HG03571 (cell line): ENCODE measurements at regions not wholly inside any gene's neighbourhood (a gene's known extent, or its start where the extent isn't known, plus 50 kb on each side); places are given as distances from the start of the nearest gene placed in this dataset.
"Not testable (repeated sequence)": the region's sequence is repeated elsewhere in the genome, so short reads cannot be mapped to it uniquely, and the experiment has no call there.

ENCODE experiments used
- ATAC-seq: cut with Tn5 transposase; IDR thresholded peaks from one replicate; pipeline ENCODE4 v1.9.1; 2021; ENCODE audit not compliant: unreplicated experiment

DNA sequence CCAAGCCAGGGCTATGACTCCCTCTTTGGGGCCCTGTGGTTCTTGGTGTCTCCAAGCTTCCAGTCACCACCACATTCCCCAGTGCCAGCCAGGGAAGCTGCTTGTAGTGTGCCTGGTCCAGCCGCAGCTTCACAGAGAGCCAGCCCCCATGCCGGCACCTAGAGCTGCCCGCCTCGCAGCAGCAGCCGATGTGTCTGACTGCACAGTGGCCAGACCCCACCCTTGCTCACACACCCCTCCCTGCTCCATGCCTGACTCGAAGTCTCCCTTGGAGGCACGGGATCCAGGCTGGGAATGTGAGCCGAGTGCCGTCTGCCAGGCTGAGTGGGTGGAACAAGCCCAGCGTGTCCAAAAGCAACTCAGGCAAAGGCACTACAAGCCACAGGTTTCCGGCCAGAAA lies 123.3 kb upstream of the SFSWAP start:
- no peak for ATAC-seq

DNA sequence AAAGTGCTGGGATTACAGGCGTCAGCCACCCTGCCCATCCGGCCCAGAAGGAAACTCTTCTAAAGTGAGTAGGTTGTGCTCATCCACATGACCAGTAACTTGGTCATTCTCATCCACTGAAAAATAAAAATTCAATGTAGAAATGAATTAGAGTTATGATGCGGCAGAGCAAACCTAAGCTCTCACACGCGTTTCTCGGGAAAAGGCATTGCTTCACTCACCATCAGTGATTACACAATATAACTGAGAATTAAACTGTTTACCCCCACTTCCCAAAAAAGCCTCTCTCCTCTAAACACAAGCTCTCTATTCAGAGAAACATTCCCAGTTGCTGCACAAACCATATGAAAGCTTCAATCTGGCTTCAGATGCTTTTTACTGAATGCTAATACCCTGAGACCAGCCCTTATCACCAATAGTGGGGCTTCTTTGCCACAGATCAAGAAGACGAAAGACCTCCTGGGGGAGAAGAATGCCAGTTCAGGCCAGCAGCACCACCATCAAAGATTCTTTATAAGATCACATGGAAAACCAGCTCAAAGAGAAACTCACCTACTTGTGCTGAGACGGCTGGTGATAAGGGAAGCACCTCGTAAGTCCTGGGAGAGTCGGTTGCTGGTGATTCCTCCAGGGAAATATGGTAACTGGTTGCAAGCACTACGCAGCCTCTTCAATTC lies 121.5 kb upstream of the SFSWAP start:
- ATAC-seq, result no peak

DNA sequence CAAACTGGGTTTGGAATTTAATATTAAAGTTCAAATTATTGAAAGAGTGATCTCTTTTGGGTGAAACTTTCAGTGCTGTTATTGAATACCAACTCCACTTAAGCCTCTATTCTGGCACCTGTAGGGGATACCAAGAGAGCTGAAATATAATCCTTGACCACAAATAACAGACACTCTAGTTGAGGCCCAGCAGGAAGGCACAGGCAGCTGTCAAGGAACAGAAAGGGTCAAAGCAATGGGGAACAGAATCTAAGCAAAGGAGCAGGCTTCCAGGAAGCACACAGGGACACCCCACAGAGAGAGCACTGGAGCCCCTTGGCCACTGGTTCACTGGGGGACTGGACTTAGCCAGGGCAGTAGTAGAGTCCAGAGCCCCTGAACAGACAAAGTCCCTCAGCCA lies 120.9 kb upstream of the SFSWAP start:
- ATAC-seq, result no peak

DNA sequence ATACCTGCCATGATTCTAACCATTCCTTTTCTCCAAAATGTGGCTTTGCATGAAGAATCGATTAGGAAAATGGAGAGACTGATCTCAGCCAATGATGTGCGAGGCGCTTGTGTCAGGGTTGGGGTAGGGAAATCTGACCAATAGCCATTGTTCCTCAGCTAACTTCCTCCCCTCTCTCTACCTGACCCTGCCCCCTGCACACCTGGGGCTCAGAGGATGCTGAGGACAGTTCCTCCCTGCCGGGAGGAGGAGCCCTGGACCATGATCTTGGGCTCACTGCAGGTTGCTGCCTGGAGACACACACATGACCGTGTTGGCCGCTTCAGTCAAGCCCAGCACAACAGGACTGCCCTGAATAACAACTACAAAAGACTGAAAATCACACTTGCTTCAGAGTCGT lies 119.8 kb upstream of the SFSWAP start:
- ATAC-seq, result no peak

DNA sequence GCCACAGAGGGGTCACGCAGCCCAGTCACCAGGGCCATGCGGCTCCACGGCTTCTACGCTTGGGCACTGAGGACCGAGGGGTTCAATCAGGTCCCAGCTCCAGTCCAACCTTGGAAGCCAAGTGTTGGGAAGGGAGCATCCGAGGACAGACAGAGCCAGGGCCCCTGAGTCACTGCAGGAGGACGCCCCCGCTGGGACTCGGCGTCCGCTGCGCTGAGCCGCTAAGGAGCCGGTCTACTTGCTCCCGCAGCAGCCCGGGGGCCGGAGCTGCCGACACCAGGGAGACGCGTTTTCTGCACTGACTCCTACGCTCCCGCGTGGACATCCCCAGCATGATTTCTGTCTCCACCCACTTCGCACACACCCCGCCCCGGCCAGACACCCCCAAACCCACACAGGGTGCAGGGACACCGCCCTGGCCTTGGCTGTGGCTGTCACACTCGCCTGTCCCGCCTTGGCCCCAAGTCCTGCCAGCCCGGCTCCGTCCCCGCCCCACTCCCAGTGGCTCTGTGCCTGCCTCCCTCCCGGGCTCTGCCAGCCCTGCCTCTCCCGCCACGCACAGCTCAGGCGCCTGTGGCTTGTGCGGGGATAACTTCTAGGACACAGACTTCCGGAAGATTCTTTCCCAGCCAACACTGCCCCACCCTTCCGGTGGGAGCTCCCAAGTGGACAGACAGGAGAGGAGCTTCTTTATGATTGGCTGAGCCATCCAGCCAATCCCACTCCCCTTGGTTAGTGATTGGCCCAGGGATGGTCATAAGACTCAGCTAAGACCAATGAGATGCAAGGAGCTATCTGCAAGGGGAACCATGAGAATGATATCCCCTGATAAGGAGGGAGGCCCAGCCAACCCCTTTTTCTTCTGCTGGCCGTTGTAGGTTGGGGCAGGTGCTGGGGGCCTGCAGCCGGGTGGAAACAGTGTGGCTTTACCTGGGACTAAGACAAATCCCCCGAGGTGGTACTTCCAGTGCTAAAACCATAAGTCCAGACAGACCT lies 118.9 kb upstream of the SFSWAP start:
- ATAC-seq, result no peak

DNA sequence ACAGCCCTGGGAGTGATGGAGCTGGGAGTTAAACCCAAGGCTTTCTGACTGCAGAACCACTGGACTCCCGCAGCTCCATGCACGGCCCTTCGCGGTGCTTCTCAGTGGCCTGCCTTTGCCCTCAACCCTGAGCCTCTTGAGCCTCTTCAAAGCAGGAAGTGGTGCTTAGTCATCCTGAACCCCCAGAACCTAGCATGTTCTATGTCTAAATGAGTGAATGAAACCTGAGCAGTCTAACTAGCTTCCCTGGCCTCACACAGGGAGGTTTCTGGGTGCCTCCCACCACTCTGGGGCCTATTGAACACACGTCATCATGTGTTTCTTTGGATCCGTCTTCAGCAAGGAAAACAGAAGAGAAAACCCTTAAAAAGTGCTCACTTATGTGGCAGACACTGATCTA lies 117.9 kb upstream of the SFSWAP start:
- ATAC-seq, result peak; percentile 96

DNA sequence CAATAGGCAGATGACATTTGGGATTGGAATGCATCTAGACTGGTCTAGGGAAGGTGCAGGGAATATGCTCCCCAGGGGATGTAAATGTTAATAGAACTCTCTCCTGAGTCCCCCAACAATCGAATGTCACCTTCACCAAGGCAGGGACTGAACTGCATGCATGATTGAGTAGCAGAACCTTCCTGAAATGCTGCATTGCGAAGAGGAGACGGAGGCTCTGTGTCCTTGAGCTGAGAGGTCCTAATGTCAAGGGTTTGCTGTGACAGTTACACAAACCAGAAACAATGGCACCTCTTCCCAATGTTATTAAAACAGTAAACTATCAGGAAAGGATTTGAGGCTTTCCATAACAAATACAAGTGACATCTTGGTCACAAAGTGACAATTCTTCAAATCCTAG lies 117.5 kb upstream of the SFSWAP start:
- no peak for ATAC-seq

DNA sequence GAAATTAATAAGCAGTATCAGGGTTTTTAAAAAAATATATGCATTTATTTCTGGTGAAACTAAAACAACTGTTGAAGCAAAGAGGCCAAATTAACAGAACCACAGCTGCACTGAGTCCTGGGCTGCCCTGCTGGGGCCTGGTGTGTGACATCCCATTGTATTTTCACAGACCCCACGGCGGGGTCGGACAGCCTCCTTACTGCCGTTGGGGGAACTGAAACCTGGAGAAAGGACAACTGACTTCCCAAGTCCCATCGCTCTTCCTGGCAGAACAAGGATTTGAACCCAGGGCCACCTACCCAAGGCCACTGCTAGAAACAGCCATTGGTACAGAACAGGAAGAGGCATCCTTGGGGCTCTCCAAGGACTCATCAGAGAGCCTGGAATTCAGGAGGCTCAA lies 114.8 kb upstream of the SFSWAP start:
- ATAC-seq, result no peak

DNA sequence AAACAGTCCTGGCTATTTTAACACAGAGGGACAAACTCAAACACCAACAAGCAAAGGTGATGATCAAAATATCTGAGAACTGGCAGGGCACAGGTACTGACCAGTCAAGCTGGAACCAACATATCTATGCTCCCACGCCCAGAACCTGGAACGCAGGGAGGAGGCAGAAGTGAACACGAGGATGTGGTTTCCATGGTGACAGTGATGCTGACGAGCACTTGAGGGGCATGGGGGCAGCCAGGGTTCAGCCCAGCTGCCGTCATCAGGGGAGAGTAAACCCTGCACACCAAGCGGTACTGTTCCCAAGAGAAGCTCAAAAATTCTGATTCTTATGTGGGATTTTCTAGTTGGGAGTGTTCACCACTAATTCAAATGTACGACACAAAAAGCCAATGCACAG lies 113.6 kb upstream of the SFSWAP start:
- ATAC-seq, result no peak

DNA sequence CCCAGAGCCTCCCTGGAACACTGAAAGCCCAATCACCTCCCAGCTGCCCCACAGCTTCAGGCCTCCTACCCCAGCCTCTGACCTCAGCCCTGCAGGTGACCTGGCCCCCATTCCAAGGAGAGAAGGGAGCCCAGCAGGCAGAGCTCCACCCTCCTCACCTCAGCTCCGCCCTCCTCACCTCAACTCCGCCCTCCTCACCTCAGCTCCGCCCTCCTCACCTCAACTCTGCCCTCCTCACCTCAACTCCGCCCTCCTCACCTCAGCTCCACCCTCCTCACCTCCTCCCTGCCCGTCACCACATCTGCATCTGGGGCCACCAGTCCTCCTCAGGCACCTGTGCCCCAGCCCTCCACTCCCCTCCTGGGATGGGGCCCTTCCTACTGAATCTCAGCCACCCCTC lies 112.2 kb upstream of the SFSWAP start:
- ATAC-seq, result no peak

DNA sequence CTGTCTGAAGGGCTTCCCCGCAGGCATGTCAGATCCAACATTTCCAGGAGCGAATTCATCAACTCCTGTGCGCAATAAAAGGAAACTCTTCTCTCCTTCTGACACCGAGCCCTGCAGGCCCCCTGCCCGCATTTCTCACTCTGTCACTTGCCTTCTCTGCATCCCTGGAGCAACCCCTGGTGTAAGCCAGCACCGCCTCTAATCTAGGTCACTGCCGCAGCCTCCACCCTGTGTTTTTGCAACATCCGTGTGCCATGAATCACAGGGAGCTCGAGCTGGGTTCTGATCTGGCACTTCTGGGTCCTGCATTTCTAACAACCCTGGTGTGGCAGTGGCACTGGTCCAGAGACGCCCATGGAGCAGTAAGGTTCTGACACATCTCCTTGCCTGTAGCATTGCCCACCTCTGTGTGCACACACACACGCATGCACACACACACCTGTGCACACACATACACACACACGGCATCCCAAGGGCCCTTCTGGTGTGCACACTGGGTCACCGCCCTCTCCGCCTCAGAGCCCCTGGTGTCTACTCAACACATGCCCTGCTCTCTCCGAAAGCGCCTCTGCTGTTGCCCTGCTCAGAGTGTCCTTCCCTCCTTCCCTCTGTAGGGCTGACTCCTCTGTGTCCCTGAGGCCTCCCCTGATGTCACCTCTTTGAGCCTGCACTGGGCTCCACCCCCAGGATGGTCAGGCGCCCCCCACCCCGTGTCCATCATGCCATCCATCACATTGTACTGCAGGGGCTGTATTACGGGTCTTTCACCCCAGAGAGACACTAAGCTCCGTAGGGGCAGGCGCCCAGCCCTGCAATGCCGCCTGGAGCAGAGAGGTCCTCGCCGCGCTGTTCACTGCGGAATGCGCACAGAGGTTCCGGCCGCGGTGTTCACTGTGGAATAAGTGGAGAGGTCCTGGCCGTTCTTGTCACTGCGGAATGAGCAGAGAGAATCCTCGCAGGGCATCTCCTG lies 111.4 kb upstream of the SFSWAP start:
- no peak for ATAC-seq

DNA sequence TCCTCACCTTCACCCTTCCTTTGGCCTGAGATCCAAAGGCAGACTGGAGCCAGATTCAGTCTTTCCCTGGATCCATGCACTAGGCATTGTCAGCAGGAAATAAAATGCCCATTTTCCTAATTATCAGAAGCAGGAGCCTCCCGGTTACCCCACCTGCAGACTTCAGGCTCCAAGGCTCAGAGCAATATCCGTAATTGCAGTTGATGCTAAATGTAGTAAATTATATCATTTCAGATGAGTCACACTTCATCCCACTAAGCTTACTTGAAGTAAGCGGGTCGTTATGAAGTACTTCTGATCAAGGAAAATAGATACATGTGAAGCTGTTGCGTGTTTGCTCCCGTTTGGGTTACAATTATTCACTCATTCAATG lies 110.7 kb upstream of the SFSWAP start:
- no peak for ATAC-seq

DNA sequence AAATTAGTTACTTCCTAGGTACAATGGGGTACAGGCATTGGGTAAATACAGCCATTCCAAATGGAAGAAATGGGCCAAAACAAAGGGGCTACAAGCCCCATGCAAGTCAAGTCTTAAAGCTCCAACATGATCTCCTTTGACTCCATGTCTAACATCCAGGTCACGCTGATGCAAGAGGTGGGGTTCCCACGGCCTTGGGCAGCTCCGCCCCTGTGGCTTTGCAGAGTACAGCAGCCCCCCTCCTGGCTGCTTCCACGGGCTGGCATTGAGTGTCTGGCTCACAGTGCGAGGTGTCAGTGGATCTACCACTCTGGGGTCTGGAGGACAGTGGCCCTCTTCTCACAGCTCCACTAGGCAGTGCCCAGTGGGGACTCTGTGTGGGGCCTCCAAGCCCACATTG lies 109.4 kb upstream of the SFSWAP start:
- not testable (repeated sequence) for ATAC-seq

DNA sequence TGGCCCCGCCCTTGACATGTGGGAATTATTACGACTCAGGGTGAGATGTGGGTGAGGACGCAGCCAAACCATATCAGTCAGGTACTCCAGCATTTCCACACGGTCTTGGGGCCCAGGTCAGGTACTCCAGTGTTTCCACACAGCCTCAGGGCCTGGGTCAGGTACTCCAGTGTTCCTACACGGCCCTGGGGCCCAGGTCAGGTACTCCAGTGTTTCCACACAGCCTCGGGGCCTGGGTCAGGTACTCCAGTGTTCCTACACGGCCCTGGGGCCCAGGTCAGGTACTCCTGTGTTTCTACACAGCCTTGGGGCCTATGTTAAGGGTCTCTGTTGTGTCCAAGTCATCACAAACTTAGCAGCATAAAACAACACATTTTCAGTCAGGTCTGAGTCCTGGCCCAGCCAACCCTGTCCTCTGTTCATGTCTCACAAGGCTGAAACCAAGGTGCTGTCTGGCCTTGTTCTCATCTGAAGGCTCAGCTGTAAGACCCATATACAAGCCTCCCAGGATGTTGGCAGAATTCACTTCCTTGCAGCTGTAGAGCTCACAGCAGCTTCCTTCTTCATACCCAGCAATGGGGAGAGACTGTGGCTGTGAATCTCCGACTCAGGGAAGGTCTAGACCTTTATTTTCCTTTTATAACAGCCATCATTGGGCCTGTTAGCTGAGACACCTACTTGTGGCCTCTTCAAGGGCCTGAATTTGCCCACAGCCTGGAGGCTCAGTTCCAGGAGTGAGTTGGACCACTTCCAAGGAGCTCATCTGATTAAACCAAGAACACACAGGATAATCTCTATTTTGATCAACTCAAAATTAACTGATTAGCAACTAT lies 107.6 kb upstream of the SFSWAP start:
- ATAC-seq, result no peak

DNA sequence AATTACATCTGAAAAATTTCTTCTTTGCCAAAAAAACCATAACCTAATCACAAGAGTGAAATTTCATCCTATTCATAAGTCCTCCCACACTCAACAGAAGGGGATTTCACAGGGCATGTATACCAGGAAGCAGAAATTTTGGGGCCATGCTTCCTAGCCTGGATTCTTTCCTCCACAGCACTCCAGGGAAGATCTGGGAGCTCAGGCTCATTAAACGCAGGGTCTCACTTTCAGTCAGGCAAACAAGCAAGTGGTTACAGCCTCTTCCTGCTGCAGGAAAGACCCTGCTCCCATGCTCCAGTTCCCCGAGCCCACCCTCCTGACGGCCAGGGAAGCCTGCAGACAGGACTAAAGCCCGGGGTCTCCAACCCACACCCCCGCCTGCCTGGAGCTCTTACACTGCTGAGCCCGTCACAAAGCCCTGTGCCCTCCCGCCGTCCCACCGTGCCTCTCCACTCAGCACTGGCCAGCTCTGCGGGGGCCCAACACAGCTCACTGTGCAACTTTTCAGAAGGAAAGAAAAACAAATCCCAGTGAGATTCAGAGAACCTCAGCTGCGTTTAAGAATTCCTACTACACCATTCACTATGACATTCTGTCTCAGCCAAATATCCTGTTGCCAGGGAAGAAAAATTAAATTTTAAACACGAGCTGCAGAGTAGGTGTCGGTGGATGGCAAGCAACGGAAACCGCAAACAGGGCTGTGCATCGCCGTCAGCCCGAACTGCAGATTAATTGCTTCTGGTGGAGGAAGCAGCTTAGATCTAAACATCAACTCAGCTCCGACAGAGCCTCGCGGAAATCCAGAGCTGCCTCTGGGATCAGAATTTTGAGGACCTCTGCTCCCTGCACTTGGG lies 106.7 kb upstream of the SFSWAP start:
- ATAC-seq, result peak; percentile 37

DNA sequence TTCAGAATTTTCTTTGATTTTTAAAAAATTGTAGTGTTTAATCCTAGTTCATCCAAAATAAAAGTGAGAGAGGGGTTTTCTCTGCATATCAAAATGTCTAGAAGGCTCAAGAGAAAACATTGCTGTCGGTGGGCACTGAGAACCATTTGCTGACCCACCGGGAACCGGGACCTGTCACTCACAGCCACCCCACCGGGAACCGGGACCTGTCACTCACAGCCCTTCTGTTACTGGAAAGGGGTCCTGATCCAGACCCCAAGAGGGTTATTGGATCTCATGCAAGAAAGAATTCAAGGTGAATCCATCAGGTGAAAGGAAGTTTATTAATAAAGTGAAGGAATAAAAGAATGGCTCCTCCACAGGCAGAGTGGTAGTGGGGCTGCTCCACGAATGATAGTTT lies 106.0 kb upstream of the SFSWAP start:
- no peak for ATAC-seq

DNA sequence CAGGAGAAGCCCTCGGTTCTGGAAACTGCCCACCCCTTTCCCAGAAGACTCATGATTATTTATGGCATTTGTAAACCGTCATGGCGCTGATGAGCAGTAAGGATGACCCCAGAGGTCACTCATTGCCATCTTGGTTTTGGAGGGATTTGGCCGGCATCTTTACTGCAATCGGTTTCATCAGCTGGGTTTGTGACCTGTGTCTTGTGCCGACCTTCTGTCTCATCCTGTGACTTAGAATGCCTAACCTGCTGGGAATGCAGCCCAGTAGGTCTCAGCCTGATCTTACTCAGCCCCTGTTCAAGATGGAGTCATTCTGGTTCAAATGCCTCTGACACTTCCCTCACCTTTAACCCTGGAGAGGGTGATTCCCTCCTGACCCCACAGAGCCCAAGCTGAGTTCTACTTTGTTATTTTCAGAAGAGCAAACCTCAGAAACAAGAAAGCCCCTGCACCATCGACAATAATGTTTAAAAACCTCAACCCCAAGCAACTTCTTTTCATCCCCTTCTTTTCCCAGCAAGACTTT lies 105.5 kb upstream of the SFSWAP start:
- no peak for ATAC-seq

DNA sequence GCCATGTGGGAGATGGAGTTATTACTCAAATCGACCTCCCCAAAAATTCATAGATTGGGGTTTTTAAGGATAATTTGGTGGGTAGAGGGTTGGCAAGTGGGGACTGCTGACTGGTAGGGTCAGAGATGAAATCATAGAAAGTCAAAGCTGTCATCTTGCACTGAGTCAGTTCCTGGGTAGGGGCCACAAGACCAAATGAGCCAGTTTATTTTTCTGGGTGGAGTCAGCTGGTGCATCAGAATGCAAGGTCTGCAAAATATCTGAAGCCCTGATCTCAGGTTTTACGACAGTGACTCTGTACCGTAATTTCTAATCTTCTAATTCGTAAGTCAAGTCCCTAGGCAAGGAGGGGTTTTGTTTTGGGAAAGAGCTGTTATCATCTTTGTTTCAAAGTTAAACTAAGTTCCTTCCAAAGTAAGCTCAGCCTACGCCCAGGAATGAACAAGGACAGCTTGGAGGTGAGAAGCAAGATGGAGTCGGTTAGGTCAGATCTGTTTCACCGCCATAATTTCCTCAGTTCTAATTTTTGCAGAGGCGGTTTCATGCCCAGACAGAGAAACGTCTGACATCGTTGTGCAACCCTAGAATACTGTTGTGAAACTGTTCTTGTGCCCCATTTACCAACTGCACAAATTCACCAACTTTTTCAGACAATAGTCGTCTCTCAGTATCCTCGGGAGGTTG lies 104.5 kb upstream of the SFSWAP start:
- no peak for ATAC-seq
